ENCODE measurements at regions not wholly inside any gene's neighbourhood (a gene's known extent, or its start where the extent isn't known, plus 50 kb on each side); places are given as distances from the start of the nearest gene placed in this dataset.
"Not testable (repeated sequence)": the region's sequence is repeated elsewhere in the genome, so short reads cannot be mapped to it uniquely, and the experiment has no call there.

DNA sequence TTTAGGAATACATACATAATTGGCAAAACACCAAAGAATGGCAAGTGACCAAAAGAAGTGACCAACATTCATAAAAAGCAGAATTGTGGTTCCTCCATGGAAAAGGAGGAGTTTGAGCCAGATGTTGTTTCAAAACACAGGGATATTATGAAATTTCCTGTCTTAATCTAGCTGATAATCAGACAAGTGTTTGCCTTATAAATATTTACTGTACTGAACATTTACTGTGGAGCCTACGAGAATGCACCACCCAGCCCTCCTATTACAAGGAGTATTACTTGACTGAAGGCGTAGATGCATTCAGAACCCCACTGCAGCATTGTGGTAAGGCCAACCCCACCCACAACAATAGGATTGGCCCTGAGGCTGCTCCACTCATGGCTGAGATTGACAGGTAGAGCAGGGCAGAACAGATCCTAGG lies 118.9 kb downstream of the AKR1D1 start:
- no peaks in the 10 kb centered on the region for H3K9me3 ChIP-seq
- peaks cover 0 to 6% (median 0%) of the 10 kb centered on the region in 3 donors for H3K4me1 ChIP-seq
- H3K4me3 ChIP-seq = no peak overlapping the region
- FAIRE-seq (no peak), ATAC-seq (peak in 3 of 4 donors; percentile 30 to 68 (median 54)), DNase-seq (no peak)
- H3K36me3 ChIP-seq = no peaks in the 10 kb centered on the region
- no peak for TF ChIP-seq CTCF (IDR thresholded peaks at IDR 0.05)
- WGBS, 2 donors = 51 to 61% methylated on average over 2 of the region's 2 CpGs
- intact Hi-C loops (cut with DNase I) = no loop called here
- H3K27ac ChIP-seq = no peak overlapping the region
- no peaks in the 10 kb centered on the region for H3K27me3 ChIP-seq

DNA sequence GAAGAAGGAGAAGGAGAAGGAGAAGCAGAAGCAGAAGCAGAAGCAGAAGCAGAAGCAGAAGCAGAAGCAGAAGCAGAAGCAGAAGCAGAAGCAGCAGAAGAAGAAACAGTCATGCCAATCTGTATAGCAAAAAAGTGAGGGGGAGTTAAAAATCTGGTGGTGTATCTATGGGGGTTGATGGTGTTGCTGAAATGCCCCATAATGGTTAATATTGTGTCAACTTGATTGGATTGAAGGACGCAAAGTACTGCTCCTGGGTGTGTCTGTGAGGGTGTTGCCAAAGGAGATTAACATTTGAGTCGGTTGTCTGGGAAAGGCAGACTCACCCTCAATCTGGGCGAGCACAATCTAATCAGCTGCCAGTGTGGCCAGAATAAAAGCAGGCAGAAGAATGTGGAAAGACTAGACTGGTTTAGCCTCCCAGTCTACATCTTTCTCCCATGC lies 120.3 kb downstream of the AKR1D1 start:
- intact Hi-C loops (cut with DNase I); FAIRE-seq; H3K36me3 ChIP-seq; H3K4me3 ChIP-seq; H3K4me1 ChIP-seq; H3K9me3 ChIP-seq; DNase-seq; H3K27me3 ChIP-seq; H3K27ac ChIP-seq: not testable (repeated sequence)
- peak in 2 of 4 donors; percentile 15 to 64 for ATAC-seq
- 17 to 26% methylated on average over 3 of the region's 3 CpGs for whole genome bisulfite sequencing, 2 donors

DNA sequence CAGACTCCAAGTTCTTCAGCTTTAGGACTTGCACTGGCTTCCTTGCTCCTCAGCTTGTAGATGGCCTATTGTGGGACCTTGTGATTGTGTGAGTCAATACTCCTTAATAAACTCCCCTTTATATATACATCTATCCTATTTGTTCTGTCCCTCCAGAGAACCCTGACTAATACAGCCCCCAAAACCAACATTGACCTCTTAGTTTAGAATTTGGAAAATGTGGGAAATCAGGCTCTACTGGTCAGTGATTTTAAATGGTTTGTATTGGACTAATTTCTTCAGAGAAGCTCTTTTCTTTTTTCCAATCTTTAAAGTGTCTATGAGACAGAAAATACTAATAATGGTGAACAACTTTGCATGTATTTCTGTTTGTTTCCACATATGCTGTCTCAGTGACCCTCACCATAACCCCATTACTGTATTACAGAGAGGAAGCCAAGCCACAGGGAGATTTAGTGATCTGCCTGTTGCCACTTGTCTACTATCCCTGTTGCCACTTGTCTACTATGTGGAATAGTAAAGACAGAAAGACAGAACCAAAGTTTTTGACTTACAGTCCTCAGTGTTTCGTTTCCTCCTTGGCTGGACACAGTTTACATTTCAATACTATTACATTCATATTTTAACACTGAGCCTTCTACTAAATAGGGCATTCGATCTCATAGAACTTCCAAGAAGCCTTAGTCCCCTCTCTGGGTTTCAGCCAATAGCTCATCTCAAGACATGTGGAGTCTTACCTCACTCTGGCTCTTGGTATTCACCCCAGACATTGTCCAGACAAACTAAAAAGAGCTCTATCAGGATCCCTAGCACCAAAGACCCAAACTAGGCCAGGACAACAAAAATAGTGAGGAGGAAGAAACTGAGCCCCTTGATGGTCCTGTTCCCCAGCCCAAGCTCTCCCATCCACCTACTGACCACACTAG lies 121.0 kb downstream of the AKR1D1 start:
- FAIRE-seq (no peak), ATAC-seq (peak in 1 of 4 donors; percentile 24), DNase-seq (no peak)
- H3K4me3 ChIP-seq = no peak overlapping the region
- TF ChIP-seq CTCF (IDR thresholded peaks at IDR 0.05) = no peak
- WGBS, 2 donors = 82 to 89% methylated on average over 2 of the region's 2 CpGs
- H3K36me3 ChIP-seq = no peaks in the 10 kb centered on the region
- peaks cover 0 to 6% (median 0%) of the 10 kb centered on the region in 3 donors for H3K4me1 ChIP-seq
- H3K9me3 ChIP-seq = no peaks in the 10 kb centered on the region
- no peak overlapping the region for H3K27ac ChIP-seq
- intact Hi-C loops (cut with DNase I) = no loop called here
- no peaks in the 10 kb centered on the region for H3K27me3 ChIP-seq

DNA sequence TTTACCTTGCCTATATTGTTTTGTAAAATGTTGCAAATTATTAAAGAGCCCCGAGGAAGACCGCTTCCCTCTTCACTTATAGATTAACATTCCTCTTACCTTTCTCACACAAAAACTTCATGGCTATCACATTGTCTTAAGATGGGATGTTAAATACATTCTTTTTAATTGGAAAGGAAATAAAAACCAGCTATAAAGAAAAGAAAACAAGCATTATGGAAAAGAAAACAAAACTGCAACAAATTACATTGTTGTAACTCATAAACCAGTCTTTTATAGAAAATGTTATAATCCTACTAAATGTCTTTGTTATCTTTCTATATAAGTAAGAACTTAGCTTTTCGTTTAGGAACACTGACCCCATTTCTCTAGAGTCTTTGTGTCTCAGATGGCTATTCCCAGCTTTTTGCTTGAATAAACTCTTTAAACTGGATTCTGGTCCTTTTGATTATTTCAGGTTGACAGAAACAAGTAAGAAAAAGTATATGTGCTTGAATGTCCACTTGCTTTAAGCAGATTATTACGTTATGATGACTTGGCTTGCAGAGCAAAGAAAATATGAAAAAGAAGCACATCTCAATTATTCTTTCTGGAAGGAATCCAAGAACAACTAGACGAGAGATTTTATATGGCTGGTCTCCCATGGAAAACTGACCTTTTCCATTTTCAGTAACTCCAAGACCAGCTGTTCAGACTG lies 128.2 kb downstream of the AKR1D1 start:
- Histone ChIP-seq H3K27ac (no peak overlapping the region), H3K36me3 (no peaks in the 10 kb centered on the region), H3K27me3 (no peaks in the 10 kb centered on the region), H3K4me1 (no peaks in the 10 kb centered on the region), H3K9me3 (no peaks in the 10 kb centered on the region), H3K4me3 (no peak overlapping the region)
- ATAC-seq (no peak), DNase-seq (no peak), FAIRE-seq (no peak)
- intact Hi-C loops (cut with DNase I) = no loop called here
- TF ChIP-seq CTCF (IDR thresholded peaks at IDR 0.05) = no peak
- 62 to 64% methylated on average over 5 of the region's 5 CpGs for WGBS, 2 donors

DNA sequence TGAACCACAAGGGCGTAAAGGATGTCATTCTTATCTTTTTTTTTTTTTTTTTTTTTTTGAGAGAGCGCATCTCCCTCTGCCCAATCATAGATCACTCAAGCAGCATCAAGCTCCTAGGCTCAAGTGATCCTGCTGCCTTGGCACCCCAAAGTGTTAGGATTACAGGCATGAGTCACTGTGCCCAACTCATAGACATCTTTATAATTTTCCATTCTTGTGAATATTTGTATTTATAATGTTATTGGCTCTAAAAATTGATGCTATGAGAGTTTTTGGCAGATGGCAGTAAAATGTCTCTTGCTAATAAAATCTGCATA lies 128.7 kb downstream of the AKR1D1 start:
- TF ChIP-seq CTCF (IDR thresholded peaks at IDR 0.05) = no peak
- no peaks in the 10 kb centered on the region for H3K27me3 ChIP-seq
- DNase-seq (no peak), FAIRE-seq (no peak), ATAC-seq (no peak)
- H3K4me3 ChIP-seq = no peak overlapping the region
- WGBS, 2 donors = 87 to 91% methylated on average over 2 of the region's 2 CpGs
- no peaks in the 10 kb centered on the region for H3K4me1 ChIP-seq
- H3K36me3 ChIP-seq = no peaks in the 10 kb centered on the region
- intact Hi-C loops (cut with DNase I) = no loop called here
- H3K27ac ChIP-seq = no peak overlapping the region
- no peaks in the 10 kb centered on the region for H3K9me3 ChIP-seq
